ENCODE measurements at regions not wholly inside any gene's neighbourhood (a gene's known extent, or its start where the extent isn't known, plus 50 kb on each side); places are given as distances from the start of the nearest gene placed in this dataset.

DNA sequence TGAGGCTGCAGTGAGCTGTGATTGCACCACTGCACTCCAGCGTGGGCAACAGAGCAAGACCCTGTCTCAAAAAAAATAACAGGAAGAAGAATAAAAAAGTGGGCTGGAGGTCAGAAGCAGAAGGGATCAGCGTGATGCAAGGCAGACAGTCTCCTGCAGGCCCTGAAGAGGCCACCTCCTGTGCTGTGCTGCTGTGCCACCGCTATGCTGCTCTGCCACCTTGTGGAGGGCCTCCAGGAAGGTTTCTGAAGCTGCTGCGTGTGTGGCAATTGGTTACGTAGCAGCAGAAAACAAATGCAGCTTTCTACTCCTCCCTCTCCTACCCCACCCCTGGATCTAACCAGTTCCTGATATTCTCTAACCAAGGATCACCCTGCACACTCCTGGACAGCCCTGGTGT, 815.5 kb downstream of the KCNJ18 start:
- ChIA-PET CTCF (no interaction called here), POLR2A (no interaction called here)
- no peak overlapping the region for H3K4me3 Mint-ChIP-seq (ENCODE audit: unreplicated experiment)
- TF ChIP-seq CTCF (IDR thresholded peaks at IDR 0.05; ENCODE audit: insufficient read depth in 1 of 2, low read depth in 1 of 2, low read length in 1 of 2, severe bottlenecking in 1 of 2, unreplicated experiment in 1 of 2), result peak in 1 of 2 experiments; percentile 15
- BruUV-seq (replicated peaks), result no TSS peak
- no peaks in the 10 kb centered on the region for H3K27me3 Mint-ChIP-seq (ENCODE audit: insufficient read depth, unreplicated experiment)
- Histone ChIP-seq H3K36me3 (ENCODE audit: control insufficient read depth, insufficient read depth, low read length) (no peaks in the 10 kb centered on the region), H3K27me3 (replicated peaks; ENCODE audit: control insufficient read depth, insufficient read depth, low read length) (no peaks in the 10 kb centered on the region), H3K4me1 (no peaks in the 10 kb centered on the region), H3K4me3 (ENCODE audit: low read depth, low read length) (no peak overlapping the region), H3K9me3 (no peaks in the 10 kb centered on the region)
- H3K36me3 Mint-ChIP-seq (ENCODE audit: insufficient read depth, unreplicated experiment), result no peaks in the 10 kb centered on the region
- intact Hi-C loops (cut with micrococcal nuclease; ENCODE audit: unreplicated experiment), result no loop called here
- no peaks in the 10 kb centered on the region for H3K4me1 Mint-ChIP-seq (ENCODE audit: low read depth, unreplicated experiment)
- DNase-seq, result peak in 1 of 2 experiments; percentile 11
- no peak overlapping the region for H3K27ac Mint-ChIP-seq (ENCODE audit: unreplicated experiment)
- H3K9me3 Mint-ChIP-seq (ENCODE audit: unreplicated experiment), result peaks cover 10% of the 10 kb centered on the region

DNA sequence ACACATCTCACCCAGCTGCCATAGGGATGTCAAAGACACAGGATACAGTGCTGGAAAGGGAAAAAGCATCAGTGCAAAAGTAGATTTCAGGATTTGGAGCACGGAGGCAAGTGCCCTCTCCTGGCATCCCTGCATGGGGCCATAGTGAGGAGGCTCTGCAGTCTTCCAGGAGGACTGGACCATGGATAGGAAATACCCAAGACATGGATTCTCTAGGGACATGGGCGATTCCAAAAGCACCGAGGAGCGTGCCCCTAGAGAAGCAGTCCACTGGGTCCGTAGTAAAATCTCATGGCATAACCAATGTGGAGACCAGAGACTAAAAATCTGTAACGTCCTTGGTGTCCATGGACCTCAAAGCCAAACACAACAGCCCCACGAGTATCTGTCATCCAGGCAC, 818.2 kb downstream of the KCNJ18 start:
- Mint-ChIP-seq H3K27ac (ENCODE audit: unreplicated experiment) (no peak overlapping the region), H3K36me3 (ENCODE audit: insufficient read depth, unreplicated experiment) (no peaks in the 10 kb centered on the region), H3K9me3 (ENCODE audit: unreplicated experiment) (peaks cover 9% of the 10 kb centered on the region), H3K4me3 (ENCODE audit: unreplicated experiment) (no peak overlapping the region), H3K27me3 (ENCODE audit: insufficient read depth, unreplicated experiment) (no peaks in the 10 kb centered on the region), H3K4me1 (ENCODE audit: low read depth, unreplicated experiment) (no peaks in the 10 kb centered on the region)
- no peaks in the 10 kb centered on the region for H3K27me3 ChIP-seq (replicated peaks; ENCODE audit: control insufficient read depth, insufficient read depth, low read length)
- POLR2A ChIA-PET, result no interaction called here
- no peak overlapping the region for H3K4me3 ChIP-seq (ENCODE audit: low read depth, low read length)
- no peak for DNase-seq
- intact Hi-C loops (cut with micrococcal nuclease; ENCODE audit: unreplicated experiment), result no loop called here
- H3K4me1 ChIP-seq, result no peaks in the 10 kb centered on the region
- H3K9me3 ChIP-seq, result 0 out of 2 replicates have a peak, but pooled peaks cover 3% of the 10 kb centered on the region
- no peak for TF ChIP-seq CTCF (IDR thresholded peaks at IDR 0.05; ENCODE audit: insufficient read depth in 1 of 2, low read depth in 1 of 2, low read length in 1 of 2, severe bottlenecking in 1 of 2, unreplicated experiment in 1 of 2)
- no TSS peak for BruUV-seq (replicated peaks)
- H3K36me3 ChIP-seq (ENCODE audit: control insufficient read depth, insufficient read depth, low read length), result no peaks in the 10 kb centered on the region
- CTCF ChIA-PET, result no interaction called here

DNA sequence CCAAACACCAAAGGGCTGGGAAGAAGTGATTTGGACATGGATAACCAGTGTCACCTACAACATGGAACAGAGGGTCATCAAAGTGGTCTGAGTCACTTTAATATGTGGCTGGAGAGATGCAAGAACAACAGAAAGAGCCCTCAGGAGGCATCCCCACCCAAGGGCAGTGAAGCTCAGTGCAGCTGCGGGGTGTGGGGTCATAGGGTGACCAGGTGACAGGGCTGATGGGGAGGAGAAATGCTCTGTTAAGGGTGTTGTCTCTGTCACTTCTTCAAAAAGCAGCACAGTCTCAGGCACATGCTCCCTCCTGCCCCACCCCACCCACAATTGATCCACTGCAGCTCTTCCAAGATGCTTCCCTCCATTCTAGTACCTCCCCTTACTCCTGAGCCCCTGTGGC, 819.1 kb downstream of the KCNJ18 start:
- no peaks in the 10 kb centered on the region for H3K27me3 ChIP-seq (replicated peaks; ENCODE audit: control insufficient read depth, insufficient read depth, low read length)
- Mint-ChIP-seq H3K27ac (ENCODE audit: unreplicated experiment) (no peak overlapping the region), H3K36me3 (ENCODE audit: insufficient read depth, unreplicated experiment) (no peaks in the 10 kb centered on the region), H3K9me3 (ENCODE audit: unreplicated experiment) (peaks cover 9% of the 10 kb centered on the region), H3K27me3 (ENCODE audit: insufficient read depth, unreplicated experiment) (no peaks in the 10 kb centered on the region), H3K4me3 (ENCODE audit: unreplicated experiment) (no peak overlapping the region), H3K4me1 (ENCODE audit: low read depth, unreplicated experiment) (no peaks in the 10 kb centered on the region)
- 0 out of 2 replicates have a peak, but pooled peaks cover 3% of the 10 kb centered on the region for H3K9me3 ChIP-seq
- intact Hi-C loops (cut with micrococcal nuclease; ENCODE audit: unreplicated experiment), result no loop called here
- TF ChIP-seq CTCF (IDR thresholded peaks at IDR 0.05; ENCODE audit: insufficient read depth in 1 of 2, low read depth in 1 of 2, low read length in 1 of 2, severe bottlenecking in 1 of 2, unreplicated experiment in 1 of 2), result no peak
- H3K4me1 ChIP-seq, result no peaks in the 10 kb centered on the region
- ChIA-PET CTCF (no interaction called here), POLR2A (no interaction called here)
- DNase-seq, result no peak
- BruUV-seq (replicated peaks), result no TSS peak
- H3K36me3 ChIP-seq (ENCODE audit: control insufficient read depth, insufficient read depth, low read length), result no peaks in the 10 kb centered on the region
- no peak overlapping the region for H3K4me3 ChIP-seq (ENCODE audit: low read depth, low read length)
